Panc1 (cell line): ENCODE measurements at regions not wholly inside any gene's neighbourhood (a gene's known extent, or its start where the extent isn't known, plus 50 kb on each side); places are given as distances from the start of the nearest gene placed in this dataset.

ENCODE experiments used
- CTCF ChIP-seq: fragments of 450-650 bp; IDR thresholded peaks from 2 replicates; pipeline ENCODE4 v1.5.1; 2017; ENCODE audit warnings: mild to moderate bottlenecking
- POLR2AphosphoS5 ChIP-seq: IDR thresholded peaks from 2 replicates; pipeline ENCODE4 v1.6.1; 2012; ENCODE audit warnings: mild to moderate bottlenecking, low read depth, low read length, moderate library complexity
- REST ChIP-seq, 2 experiments: IDR thresholded peaks; 2 replicates each; pipeline ENCODE4 v1.6.1; 2011 to 2012; ENCODE audit warnings: low read depth in 2 of 2, control low read depth in 1 of 2, low read length in 1 of 2, mild to moderate bottlenecking in 1 of 2, moderate library complexity in 1 of 2; ENCODE audit not compliant: insufficient read depth in 1 of 2
- TCF7L2 ChIP-seq: IDR thresholded peaks from 2 replicates; pipeline ENCODE4 v1.6.1; 2011; ENCODE audit warnings: mild to moderate bottlenecking, low read depth, low read length, inconsistent platforms

- no peak for TF ChIP-seq CTCF
- no peak for TF ChIP-seq POLR2AphosphoS5
- TF ChIP-seq TCF7L2, result no peak
- TF ChIP-seq REST (IDR thresholded peaks at IDR 0.05; ENCODE audit: insufficient read depth in 1 of 2, low read depth in 2 of 2, low read length in 1 of 2), result no peak
Observed at GRCh38 chr20:40085513-40085912, 603.5 kb downstream of the MAFB start.
